ENCODE measurements at regions not wholly inside any gene's neighbourhood (a gene's known extent, or its start where the extent isn't known, plus 50 kb on each side); places are given as distances from the start of the nearest gene placed in this dataset.

DNA sequence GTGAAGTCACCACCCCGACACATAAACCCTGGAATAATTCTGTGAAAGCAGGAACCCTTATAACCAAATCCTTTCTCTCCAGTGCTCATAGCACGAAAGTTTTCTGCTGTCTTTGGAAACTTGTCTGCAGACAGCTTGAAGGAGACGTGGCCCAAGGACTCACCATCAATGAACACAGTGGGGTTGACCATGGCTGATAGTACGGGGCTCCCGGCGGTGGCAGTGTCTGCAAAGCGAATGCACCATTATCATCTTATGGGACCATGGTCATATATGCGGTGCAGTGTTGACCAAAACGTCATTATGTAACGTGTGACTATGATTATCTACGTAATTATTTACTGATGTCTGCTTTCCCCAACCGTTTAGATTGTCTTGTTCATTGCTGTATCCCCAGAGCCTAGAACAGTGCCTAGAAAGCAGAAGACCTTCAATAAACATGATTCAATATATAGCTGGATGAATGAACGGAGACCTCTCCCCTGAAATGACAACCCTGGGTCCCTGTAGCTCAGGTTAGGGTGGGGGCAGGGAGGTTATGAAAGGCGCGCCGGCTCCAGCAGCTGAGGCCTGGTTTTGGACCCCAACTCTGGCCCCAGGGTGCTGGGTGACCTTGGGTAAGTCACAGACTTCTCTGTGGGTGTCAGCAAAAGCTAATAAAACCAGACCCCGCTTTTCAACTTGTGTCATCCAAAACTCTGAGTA lies 128.4 kb upstream of the ZBTB40 start:
- Histone ChIP-seq H3K4me1 (peaks cover 6% of the 10 kb centered on the region), H3K4me3 (no peak overlapping the region), H3K27me3 (peaks cover 10% of the 10 kb centered on the region), H3K9ac (no peak overlapping the region), H4K20me1 (ENCODE audit: low read depth) (no peaks in the 10 kb centered on the region), H3K9me3 (ENCODE audit: low read depth) (no peaks in the 10 kb centered on the region), H3F3A (ENCODE audit: low read depth) (peaks cover 7% of the 10 kb centered on the region), H2AFZ (replicated peaks) (no peak overlapping the region), H3K36me3 (no peaks in the 10 kb centered on the region), H3K27ac (no peak overlapping the region), H3K4me2 (no peak overlapping the region), H3K79me2 (ENCODE audit: low read depth) (no peaks in the 10 kb centered on the region)
- TF ChIP-seq EZH2 (IDR thresholded peaks at IDR 0.05) (no peak), EZH2phosphoT487 (IDR thresholded peaks at IDR 0.05) (no peak)
- TF ChIP-seq, protein P1, sequence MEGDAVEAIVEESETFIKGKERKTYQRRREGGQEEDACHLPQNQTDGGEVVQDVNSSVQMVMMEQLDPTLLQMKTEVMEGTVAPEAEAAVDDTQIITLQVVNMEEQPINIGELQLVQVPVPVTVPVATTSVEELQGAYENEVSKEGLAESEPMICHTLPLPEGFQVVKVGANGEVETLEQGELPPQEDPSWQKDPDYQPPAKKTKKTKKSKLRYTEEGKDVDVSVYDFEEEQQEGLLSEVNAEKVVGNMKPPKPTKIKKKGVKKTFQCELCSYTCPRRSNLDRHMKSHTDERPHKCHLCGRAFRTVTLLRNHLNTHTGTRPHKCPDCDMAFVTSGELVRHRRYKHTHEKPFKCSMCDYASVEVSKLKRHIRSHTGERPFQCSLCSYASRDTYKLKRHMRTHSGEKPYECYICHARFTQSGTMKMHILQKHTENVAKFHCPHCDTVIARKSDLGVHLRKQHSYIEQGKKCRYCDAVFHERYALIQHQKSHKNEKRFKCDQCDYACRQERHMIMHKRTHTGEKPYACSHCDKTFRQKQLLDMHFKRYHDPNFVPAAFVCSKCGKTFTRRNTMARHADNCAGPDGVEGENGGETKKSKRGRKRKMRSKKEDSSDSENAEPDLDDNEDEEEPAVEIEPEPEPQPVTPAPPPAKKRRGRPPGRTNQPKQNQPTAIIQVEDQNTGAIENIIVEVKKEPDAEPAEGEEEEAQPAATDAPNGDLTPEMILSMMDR (IDR thresholded peaks at IDR 0.05): no peak
- H3K36me3 Mint-ChIP-seq: no peaks in the 10 kb centered on the region
- no peak for DNase-seq (ENCODE audit: low spot score)
- H3K4me3 Mint-ChIP-seq: peak overlapping the region; percentile 38
- peaks cover 38% of the 10 kb centered on the region for H3K4me1 Mint-ChIP-seq
- peaks cover 29% of the 10 kb centered on the region for H3K27me3 Mint-ChIP-seq (ENCODE audit: insufficient read depth, low read depth)
- no peak overlapping the region for H3K27ac Mint-ChIP-seq
- no peaks in the 10 kb centered on the region for H3K9me3 Mint-ChIP-seq

GRCh38 chr1:22323846-22324504 lies 127.7 kb upstream of the ZBTB40 start:
- Histone ChIP-seq H2AFZ (replicated peaks) (no peak overlapping the region), H3F3A (ENCODE audit: low read depth) (peaks cover 7% of the 10 kb centered on the region), H3K9me3 (ENCODE audit: low read depth) (no peaks in the 10 kb centered on the region), H3K4me1 (peaks cover 3% of the 10 kb centered on the region), H3K9ac (no peak overlapping the region), H4K20me1 (ENCODE audit: low read depth) (no peaks in the 10 kb centered on the region), H3K4me2 (no peak overlapping the region), H3K36me3 (no peaks in the 10 kb centered on the region), H3K79me2 (ENCODE audit: low read depth) (no peaks in the 10 kb centered on the region), H3K4me3 (no peak overlapping the region), H3K27ac (no peak overlapping the region), H3K27me3 (peaks cover 6% of the 10 kb centered on the region)
- Mint-ChIP-seq H3K36me3 (no peaks in the 10 kb centered on the region), H3K9me3 (no peaks in the 10 kb centered on the region), H3K4me1 (peaks cover 40% of the 10 kb centered on the region), H3K27ac (no peak overlapping the region), H3K27me3 (ENCODE audit: insufficient read depth, low read depth) (peaks cover 29% of the 10 kb centered on the region), H3K4me3 (no peak overlapping the region)
- DNase-seq (ENCODE audit: low spot score): no peak
- TF ChIP-seq, protein P1 (IDR thresholded peaks at IDR 0.05): no peak
- no peak for TF ChIP-seq EZH2phosphoT487 (IDR thresholded peaks at IDR 0.05)
- TF ChIP-seq EZH2 (IDR thresholded peaks at IDR 0.05): no peak

- Mint-ChIP-seq H3K27ac (peak overlapping the region; percentile 39), H3K27me3 (ENCODE audit: insufficient read depth, low read depth) (peaks cover 28% of the 10 kb centered on the region), H3K9me3 (no peaks in the 10 kb centered on the region), H3K4me1 (peaks cover 35% of the 10 kb centered on the region), H3K4me3 (peak overlapping the region; percentile 2), H3K36me3 (no peaks in the 10 kb centered on the region)
- H3K27ac ChIP-seq: no peak overlapping the region
- H3K4me3 ChIP-seq: no peak overlapping the region
- no peaks in the 10 kb centered on the region for H3K9me3 ChIP-seq (ENCODE audit: low read depth)
- no peaks in the 10 kb centered on the region for H3K36me3 ChIP-seq
- H4K20me1 ChIP-seq (ENCODE audit: low read depth): no peaks in the 10 kb centered on the region
- no peaks in the 10 kb centered on the region for H3K27me3 ChIP-seq
- no peak overlapping the region for H3K4me2 ChIP-seq
- H3F3A ChIP-seq (ENCODE audit: low read depth): peaks cover 5% of the 10 kb centered on the region
- H3K79me2 ChIP-seq (ENCODE audit: low read depth): no peaks in the 10 kb centered on the region
- H2AFZ ChIP-seq (replicated peaks): no peak overlapping the region
- TF ChIP-seq, protein P1 (IDR thresholded peaks at IDR 0.05): no peak
- TF ChIP-seq EZH2 (IDR thresholded peaks at IDR 0.05): no peak
- no peak for TF ChIP-seq EZH2phosphoT487 (IDR thresholded peaks at IDR 0.05)
- H3K9ac ChIP-seq: no peak overlapping the region
- H3K4me1 ChIP-seq: no peaks in the 10 kb centered on the region
- no peak for DNase-seq (ENCODE audit: low spot score)
These were observed 125.9 kb upstream of the ZBTB40 start for GRCh38 chr1:22325531-22326371.

Measured in neural progenitor cell (in vitro differentiated cells).